SK-MEL-5 (cell line): ENCODE measurements at regions not wholly inside any gene's neighbourhood (a gene's known extent, or its start where the extent isn't known, plus 50 kb on each side); places are given as distances from the start of the nearest gene placed in this dataset.

ENCODE experiments used
- DNase-seq: peaks from one replicate; pipeline ENCODE4 v3.0.0-alpha.2; 2016; ENCODE audit warnings: low read depth, low spot score
- in situ Hi-C: cut with HindIII; loops from 2 replicates; pipeline ENCODE4 v1.10.0; 2016; ENCODE audit warnings: low sequenced_read_pairs, high pct_unique_total_duplicates, low pct_unique_long_range_greater_than_20kb

DNA sequence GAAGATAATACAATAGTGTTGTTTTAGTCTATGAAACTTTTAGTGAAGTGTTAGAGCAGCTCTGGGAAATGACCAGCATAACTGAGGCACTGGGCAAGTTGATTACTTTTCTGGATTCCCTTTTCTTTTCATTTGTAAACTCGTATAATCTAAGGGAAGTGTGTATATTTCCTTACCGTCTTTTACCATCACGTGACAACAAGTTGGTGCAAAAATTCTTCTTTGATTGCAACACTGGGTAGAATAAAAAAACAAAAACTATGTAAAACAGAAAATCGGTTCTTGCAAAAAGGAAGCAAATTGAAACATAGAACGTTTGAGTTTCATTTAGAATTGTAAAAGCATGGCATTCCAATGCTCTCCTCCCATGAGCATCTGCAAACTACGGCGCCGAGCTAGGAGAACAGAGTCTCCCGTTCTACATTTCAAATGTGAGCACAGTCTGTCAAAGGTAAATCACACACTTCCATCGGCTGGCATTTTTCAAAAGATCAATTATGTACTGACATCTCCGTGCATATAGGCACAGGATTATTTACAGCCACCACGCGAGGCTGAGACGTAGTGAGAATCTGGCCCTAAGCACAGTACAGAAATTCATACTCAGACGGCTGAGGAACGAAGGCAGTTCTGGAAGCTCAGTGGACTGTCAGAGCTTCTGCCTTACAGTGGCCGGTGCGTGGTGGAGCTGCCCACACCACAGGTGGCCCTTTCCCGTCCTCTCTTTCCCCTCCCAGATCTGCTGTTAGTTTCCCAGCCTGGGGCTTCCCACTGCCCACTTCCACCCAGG, 314.0 kb downstream of the BMP7 start:
- in situ Hi-C loops, result no loop called here
- no peak for DNase-seq

DNA sequence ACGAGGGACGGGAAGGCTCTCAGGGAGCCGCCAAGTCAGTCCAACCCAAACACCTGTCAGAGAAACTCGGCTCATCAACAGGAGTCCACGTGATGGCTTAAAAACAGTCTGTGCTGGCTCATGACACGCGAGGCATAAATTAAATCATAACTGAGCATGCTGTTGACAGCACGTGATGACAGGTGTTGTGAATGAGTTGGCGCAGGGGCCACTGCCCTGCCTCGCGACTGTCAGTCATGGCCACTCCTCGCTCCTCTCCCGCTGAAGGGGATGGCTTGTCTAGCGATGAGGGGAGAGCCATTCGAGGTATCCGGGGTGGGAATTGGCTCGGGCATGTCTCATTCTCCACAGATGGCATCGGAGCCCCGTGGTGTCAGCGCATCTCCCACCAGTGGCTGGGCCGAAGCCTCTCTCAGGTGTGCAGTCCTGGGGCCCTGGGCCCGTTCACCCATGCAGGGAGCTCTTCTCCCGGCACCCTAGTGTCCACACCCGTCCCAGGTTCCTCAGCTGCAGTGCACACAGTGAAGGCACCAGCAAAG, 313.3 kb downstream of the BMP7 start:
- in situ Hi-C loops, result no loop called here
- no peak for DNase-seq

DNA sequence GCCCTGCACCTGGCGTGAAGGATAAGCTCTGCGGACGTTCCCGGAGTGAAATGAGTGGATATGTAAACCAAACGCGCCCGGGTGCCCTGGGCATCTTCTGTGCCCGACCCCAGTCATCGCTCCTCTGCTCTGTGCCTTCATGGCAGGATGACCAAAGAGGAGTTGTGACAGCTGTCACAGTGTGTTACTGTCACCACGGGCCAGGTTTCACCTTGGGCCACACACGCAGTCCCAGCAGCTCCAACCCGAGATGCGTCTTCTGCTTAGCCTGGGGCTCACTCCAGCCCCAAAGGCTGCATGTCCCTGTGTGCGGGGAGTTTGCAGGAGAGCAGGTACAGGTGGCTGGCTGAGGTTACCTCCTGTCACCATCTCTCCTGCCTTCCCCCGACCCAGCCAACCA, 311.6 kb downstream of the BMP7 start:
- in situ Hi-C loops, result no loop called here
- no peak for DNase-seq

DNA sequence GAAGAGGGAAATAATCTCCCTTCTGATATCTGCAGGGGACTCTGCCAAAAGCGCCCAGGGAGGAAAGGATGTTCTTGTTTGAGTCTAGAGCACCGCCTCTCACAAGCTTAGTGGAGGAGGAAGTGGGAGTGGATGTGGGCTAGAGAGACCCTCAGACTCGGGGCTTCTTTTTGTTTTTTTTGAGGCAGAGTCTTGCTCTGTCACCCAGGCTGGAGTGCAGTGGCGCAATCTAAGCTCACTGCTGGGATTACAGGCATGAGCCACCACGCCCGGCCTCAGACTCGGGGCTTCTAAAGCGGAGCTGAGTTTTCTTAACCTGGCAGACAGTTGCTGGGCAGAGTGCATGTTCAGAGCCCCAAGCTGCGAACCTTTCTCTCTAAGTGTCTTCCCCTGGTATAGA, 310.8 kb downstream of the BMP7 start:
- no peak for DNase-seq
- in situ Hi-C loops, result no loop called here

DNA sequence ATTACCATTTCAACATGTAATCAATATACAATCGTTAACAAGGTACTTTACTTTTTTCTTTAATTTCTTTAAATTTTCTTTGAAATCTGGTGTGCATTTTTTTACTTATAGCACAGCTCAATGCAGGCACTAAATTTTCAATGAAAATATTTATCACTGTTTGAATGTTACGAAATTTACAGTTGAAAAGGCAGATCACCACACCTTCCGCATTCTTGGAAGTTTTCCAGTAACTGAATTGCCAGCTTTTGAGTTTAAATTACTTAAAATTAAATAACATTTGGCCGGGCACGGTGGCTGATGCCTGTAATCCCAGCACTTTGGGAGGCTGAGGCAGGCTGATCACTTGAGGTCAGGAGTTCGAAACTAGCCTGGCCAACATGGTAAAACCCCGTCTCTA, 309.9 kb downstream of the BMP7 start:
- no peak for DNase-seq
- in situ Hi-C loops, result no loop called here

DNA sequence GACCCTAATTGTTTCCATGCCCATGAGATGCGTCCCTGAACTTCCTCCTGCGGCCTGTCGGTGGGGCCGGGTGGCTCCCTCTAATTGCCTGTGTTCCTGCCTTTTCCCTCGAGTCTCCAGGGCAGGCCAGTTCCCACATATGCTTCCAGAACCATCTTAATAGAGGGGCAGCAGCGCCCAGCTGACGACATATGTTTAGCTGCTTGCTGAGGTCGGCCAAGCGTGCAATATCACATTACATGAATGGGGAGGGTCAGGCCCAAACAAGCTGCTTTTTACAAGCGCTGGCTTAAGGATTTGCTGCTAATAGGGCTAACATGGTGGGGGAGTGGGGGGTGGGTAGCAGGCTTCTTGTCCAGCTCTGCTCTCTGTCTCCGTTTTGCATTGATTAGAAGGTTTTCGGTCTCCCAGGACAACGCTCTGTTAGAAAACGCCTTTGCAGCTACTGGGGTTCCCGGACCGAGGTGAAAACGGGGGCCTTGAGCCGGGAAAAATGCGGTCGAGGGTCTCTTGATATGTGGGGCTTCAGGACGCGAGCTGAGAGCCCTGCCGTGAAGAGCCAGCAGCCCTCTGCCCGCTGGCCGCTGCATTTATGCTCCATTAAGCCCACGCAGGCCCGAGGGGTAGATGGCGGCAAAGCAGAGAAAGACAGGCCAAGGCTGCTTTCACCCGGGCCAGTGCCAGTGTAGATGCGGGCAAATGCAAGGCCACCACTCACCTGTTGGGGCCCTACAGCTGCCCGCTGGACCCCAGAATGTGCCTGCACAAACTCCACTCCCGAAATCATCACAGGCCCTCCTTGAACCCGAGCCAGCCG, 308.5 kb downstream of the BMP7 start:
- in situ Hi-C loops, result no loop called here
- no peak for DNase-seq

DNA sequence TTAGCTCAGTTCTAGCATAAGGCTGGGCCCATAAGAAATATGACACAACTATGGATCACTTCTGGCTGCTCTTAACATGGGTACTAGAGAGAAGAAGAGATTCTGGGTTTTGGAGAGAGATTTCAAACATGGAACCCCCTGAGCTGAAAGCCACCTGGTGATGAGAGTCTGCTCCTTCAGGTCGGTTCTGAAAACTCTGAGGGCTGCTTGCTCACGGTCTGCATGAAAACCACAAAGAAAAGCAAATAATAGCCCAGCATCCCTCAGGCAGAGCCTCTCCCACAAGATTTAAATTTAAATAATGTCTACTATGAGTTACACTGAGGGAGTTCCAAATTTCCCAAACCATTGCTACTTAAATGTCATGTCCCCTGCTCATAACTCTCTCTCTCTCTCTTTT, 301.5 kb downstream of the BMP7 start:
- in situ Hi-C loops, result no loop called here
- no peak for DNase-seq

DNA sequence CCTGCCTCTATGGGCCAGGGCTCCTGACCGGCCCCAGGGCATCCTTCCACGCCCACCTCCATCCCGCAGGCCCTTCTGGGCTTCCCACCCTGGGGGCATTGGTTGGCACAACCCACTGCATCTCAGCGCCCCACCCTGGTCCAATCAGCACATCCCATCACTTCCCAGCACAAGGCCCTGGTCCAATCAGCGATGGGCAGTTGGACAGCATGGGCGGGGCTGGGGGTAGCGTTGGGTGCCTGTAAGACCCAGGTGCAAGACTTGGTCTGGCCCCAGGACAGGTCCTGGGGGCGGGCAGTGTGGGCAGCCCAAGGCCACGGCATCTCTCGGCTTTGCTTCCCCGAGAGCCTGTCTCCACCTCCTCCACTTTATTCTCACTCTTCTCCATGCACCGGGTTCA, 298.5 kb downstream of the BMP7 start:
- no peak for DNase-seq
- in situ Hi-C loops, result no loop called here

DNA sequence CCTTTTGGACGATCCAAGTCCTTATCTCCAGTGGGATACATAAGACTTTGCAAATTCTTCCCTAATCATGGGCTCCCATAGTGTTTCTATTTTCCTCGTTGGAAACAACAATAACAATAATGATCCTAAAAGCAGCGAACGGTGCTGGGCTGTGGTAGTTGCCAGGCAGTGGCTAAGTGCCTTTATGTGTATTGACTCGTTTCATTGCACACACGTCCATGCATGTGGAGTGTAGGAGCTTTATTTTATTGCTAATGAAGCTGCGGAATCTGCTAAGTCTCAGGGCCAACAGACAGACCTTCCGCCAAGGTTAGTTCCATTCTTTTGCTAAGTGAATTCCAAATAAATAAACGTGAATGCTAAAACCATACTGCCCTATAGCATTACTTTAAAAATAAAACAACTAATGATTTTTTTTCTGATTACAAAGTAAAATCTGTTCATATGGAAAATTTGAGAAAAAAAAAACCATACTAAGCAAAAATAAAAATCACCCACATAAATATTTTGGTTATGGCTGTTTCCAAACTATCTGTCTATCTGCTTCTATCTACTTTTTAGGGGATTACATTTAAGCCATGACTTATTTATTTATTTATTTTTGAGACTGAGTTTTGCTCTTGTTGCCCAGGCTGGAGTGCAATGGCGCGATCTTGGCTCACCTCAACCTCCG, 297.9 kb downstream of the BMP7 start:
- DNase-seq, result no peak
- in situ Hi-C loops, result no loop called here

DNA sequence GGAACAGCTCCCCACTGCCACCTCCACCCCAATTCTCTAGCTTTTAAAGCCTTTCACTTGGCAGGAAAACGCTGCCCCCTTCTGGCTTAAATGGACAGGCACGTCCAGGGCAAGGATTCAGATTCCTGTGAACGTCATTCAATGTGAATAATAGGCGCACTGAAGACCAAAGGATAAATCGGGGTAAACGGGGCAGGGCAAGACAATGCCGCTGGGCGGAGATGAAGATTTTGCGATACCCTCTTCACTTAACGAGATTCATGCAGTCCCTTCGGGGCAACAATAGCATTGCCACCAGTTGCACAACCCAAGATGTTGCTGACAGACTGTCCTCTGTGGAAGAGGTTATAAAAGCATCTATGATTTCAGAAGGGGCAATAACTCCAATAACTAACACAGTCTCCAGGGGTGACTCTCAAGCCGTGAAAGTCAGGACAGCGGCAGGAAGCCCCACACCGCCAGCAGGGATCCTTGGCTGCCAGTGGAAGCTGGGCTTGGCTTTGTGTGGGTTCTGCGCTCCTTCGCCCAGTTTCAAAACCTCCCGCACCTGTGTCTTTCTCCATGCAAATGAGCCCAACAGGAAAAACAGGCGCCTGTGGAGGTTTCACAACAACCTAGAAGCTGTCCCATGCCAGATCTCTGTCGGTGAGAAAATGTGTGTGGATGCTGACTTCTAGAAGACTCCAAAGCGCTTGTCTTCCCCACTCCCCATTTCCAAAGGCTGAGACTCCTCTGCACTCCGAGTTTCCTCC, 291.8 kb downstream of the BMP7 start:
- DNase-seq, result peak; percentile 79
- in situ Hi-C loops, result no loop called here

DNA sequence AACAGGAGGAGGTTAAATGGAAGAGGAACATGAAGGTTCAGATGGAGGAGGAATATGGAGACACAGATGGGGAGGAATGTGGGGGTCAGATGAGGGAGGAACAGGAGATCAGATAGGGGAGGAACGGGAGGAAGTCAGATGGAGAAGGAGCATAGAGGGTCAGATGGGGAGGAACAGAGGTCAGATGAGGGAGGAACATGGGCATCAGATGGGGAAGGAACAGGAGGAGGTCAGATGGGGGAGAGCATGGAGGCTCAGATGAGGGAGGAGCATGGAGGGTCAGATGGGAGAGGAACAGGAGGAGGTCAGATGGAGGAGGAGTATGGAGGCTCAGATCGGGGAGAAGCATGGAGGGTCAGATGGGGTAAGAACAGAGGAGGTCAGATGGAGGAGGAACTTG, 290.6 kb downstream of the BMP7 start:
- in situ Hi-C loops, result no loop called here

DNA sequence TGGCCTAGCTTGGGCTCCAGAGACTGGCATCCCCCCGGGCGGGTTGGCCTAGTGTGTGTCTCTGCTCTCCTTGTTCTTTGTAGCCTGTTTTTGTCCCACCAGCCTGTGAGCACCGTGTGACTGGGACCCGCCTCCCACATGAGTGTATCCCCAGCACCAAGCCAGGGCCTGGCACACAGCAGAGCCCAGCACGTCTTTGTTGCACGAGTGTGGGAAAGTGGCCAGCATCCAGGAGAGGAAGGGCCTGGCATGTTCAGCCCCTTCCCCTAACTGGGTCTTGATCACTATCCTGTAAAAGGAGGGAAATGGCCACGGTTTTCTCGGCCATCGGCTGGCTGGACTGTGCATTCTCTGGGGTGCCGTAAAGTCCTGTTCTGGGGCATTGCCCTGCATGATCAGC, 290.1 kb downstream of the BMP7 start:
- in situ Hi-C loops, result no loop called here
- DNase-seq, result no peak

More for the DNA sequence above, 290.6 kb downstream of the BMP7 start:
- no peak for DNase-seq

DNA sequence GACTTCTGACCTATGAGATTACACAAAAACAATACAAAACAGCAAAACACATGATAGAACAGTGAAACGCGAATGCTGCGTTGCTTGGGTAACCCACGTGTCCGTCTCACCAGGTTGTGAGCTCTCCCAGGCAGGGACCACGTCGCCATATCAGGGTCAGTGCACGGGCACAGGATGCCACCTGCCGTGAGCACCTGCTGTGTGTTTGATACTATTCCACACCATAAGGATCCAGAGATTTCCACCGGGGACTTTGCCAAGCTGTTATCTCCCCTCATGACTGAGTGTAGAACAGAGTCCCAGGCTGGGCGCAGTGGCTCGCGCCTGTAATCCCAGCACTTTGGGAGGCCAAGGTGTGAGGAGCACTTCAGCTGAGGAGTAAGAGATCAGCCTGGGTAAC, 288.0 kb downstream of the BMP7 start:
- in situ Hi-C loops, result no loop called here
- no peak for DNase-seq

DNA sequence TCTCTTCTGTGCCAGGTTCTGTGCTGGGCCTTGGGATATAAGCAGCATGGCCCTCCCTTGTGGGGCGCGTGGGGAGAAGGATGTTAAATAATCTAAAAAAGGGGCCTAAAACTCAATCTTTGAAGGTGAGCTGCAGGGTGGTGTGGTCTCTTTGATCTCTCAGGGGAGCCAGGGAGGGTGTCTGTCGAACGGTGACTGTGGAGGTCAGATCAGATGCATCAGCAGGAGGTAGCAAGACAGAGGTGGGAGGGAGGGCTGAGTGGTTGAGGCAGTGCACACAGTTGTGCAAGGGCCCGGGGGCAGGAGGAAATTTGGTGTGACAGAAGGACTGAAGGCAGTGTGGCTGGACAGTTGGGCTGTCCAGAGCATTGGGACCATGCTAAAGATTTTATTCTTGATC, 287.3 kb downstream of the BMP7 start:
- in situ Hi-C loops, result no loop called here
- DNase-seq, result no peak

DNA sequence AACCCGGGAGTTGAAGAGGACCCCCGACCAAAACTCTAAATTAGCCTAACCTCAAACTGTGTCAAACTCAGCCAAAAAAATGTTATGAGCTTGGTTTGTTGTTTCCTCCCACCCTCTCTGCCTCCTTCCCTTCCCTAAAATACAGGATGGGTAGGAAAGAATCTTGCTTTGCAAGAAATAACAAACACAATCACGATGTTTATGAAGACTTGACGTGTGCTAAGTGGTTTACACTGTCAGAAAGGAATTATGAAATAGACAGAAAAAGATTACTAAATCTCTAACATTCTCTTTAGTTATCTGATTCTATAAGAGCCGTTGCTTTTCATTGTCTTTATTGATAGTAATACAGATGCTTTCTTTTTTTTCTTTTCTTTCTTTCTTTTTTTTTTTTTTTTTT, 285.1 kb downstream of the BMP7 start:
- in situ Hi-C loops, result no loop called here
- DNase-seq, result no peak

DNA sequence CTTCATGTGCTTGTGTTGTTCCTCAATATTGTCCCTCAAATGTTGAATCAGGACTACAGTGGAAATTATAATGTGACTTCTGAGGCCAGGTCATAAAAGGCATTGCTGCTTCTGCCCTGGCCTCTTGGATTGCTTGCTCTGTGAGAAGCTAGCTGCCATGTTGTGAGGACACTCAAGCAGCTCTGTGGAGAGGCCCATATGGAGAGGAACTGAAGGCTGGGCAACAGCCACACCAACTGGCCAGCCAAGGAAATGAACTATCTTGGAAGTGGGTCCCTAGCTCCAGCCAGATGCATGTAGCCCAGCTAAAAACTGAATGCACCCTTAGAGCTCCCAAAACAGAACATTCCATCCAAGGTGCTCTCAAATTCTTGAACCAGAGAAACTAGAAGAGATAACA, 282.6 kb downstream of the BMP7 start:
- in situ Hi-C loops, result no loop called here

DNA sequence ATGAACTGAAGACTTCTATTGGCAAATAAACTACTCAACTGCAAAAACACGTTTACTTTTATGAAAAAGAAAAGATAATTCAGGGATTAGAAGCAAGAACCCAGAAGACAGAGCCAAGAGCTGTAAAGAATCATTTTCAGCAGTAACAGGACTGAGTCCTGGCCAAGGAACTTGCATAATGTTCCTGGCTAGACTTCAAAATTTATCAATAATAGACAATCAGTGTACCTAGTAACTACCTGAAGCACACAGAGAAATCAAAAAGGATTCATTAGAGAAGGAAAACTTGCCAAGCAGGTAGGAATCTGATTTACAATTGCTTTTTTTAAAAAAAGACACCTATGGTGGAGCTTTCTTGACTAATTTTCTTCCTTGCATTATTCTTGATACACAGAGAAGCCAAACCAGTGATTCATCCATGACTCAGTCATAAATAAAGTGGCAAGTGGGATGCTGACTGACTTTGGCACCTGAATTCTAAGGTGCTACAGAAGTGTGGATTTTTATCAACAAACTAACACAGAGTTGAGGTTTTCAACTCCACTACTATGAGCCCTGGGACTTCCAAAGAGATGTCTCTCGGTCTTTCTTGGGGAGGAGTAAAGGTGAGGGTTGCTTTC, 281.3 kb downstream of the BMP7 start:
- in situ Hi-C loops, result no loop called here
- DNase-seq, result no peak

More for the DNA sequence above, 282.6 kb downstream of the BMP7 start:
- no peak for DNase-seq
